LNCaP clone FGC (cell line): ENCODE measurements at regions not wholly inside any gene's neighbourhood (a gene's known extent, or its start where the extent isn't known, plus 50 kb on each side); places are given as distances from the start of the nearest gene placed in this dataset.

Source experiments
- DNase-seq: peaks from one replicate; pipeline ENCODE4 v3.0.0-alpha.2; 2011; ENCODE audit warnings: low read depth
- H3K4me3 ChIP-seq: 2 replicates; pipeline ENCODE4 v1.5.1; 2011; ENCODE audit warnings: mild to moderate bottlenecking, low read depth, low read length, control low read depth
- TF ChIP-seq, protein P1 (sequence below): IDR thresholded peaks from 2 replicates; pipeline ENCODE4 v1.5.1; 2012; ENCODE audit warnings: mild to moderate bottlenecking; ENCODE audit not compliant: control insufficient read depth, insufficient read depth; ENCODE audit errors: extremely low read depth

DNA sequence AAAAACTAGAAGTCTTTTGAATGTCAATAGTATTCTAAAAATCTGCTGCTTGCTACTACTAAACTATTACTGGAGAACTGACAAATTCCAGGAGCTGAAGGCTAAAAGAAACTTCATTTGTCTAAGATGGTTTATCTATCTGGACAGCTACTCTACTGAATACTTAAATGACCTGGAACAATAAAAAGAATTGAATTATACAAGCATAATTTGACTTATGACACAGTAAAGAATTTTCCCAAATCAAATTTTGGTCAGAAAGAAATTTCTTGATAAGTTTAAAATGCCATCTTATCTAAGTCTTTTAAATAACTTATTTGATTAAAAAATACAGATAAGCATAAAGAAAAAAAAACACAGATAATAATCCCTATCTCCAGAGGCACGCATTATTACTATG lies 80.2 kb upstream of the ITGA4 start:
- DNase-seq = no peak
- no peak overlapping the region for H3K4me3 ChIP-seq
- TF ChIP-seq, protein P1, sequence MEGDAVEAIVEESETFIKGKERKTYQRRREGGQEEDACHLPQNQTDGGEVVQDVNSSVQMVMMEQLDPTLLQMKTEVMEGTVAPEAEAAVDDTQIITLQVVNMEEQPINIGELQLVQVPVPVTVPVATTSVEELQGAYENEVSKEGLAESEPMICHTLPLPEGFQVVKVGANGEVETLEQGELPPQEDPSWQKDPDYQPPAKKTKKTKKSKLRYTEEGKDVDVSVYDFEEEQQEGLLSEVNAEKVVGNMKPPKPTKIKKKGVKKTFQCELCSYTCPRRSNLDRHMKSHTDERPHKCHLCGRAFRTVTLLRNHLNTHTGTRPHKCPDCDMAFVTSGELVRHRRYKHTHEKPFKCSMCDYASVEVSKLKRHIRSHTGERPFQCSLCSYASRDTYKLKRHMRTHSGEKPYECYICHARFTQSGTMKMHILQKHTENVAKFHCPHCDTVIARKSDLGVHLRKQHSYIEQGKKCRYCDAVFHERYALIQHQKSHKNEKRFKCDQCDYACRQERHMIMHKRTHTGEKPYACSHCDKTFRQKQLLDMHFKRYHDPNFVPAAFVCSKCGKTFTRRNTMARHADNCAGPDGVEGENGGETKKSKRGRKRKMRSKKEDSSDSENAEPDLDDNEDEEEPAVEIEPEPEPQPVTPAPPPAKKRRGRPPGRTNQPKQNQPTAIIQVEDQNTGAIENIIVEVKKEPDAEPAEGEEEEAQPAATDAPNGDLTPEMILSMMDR = no peak

DNA sequence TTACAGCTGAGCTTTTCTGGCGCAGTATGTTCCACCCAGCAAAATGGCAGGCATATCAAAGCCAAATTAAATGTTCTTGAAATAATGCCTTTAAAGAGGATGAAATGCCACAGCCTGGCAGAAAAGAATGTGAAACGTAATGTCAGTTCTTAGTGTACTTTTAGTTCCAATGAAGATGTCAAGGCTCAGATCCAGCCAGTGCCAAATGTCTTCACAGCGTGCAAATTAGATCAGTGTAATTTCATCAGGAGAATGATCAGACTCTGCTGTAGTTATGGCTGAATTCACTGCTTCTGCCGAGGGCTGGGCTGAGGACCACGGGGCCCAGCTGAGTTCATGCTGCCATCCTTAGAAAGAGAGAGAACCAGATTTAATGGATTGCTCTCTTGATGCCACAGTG lies 78.7 kb upstream of the ITGA4 start:
- TF ChIP-seq, protein P1 = no peak
- no peak for DNase-seq
- H3K4me3 ChIP-seq = no peak overlapping the region

DNA sequence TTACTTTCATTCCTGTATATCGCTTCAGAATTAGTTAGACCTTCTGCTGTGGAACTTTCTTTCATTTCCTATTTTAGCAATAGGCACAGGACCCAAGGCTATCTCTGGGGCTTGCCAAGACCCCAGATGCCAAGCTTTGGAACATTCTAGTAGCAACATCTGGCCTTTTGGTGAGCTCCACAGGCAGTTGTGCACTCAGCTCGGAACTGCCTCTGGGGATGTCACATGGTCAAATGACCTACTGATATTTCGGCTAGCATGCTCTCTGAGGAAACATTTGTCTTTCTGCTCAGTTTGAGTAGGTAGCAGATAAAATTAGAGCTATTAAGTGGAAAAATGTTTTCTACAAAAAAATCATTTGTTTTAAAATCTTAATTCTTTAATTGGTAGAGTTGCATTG lies 76.6 kb upstream of the ITGA4 start:
- TF ChIP-seq, protein P1 = no peak
- DNase-seq = no peak
- H3K4me3 ChIP-seq = no peak overlapping the region

DNA sequence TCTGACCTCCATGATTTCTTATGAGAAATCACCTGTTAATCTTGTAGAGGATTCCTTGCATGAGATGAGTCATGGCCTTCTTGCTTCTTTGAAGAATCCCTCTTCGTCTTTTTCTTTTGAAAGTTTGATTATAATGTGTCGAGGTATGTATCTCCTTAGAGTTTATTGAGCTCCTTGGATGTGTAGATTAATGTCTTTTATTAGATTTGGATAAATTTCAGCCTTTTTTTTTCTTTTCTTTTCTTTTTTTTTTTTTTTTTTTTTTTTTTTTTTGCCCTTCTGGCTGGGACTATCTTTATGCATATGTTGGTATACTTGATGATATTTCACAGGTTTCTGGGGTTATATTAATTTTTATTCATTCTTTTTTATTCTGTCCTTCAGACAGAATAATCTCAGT lies 72.3 kb upstream of the ITGA4 start:
- TF ChIP-seq, protein P1 = no peak
- no peak for DNase-seq
- H3K4me3 ChIP-seq = no peak overlapping the region

DNA sequence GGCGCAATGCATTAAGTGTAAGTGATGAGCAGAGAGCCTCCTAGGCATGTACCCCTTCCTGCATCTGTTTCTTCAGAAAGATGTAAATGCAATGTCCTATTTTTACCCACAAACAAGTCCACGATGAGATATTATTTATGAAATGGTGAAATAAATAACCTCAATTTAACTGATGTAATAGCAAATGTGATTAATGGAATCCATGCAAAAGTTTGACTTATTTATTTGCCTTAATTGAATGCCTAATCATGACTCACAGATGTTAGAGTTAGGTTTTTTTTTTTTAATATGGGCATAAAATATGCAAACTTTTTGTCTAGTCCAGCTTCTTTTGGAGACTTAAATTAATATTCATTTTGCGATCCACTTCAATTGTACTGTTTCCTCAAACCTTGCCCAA lies 67.7 kb upstream of the ITGA4 start:
- DNase-seq = no peak
- no peak overlapping the region for H3K4me3 ChIP-seq
- TF ChIP-seq, protein P1 = no peak

DNA sequence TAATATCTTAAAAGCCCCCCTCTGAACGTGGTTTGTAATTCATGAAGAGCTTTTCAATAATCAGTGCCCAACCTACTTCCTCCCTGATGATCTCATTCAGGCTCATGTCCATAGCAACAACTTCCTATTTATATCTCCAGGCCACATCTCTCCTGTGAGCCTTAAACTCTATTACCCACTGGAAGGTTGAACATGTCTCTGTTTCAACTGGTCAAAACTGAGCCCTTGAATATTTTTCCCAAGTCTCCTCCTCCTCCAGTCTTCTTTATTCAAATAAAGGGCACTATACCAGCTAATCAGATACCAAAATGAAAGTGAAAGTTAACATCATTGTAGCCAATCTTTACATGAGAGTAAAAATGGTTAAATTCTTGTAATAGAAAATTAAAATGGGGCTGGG lies 63.7 kb upstream of the ITGA4 start:
- TF ChIP-seq, protein P1 = no peak
- no peak overlapping the region for H3K4me3 ChIP-seq
- DNase-seq = peak; percentile 1

DNA sequence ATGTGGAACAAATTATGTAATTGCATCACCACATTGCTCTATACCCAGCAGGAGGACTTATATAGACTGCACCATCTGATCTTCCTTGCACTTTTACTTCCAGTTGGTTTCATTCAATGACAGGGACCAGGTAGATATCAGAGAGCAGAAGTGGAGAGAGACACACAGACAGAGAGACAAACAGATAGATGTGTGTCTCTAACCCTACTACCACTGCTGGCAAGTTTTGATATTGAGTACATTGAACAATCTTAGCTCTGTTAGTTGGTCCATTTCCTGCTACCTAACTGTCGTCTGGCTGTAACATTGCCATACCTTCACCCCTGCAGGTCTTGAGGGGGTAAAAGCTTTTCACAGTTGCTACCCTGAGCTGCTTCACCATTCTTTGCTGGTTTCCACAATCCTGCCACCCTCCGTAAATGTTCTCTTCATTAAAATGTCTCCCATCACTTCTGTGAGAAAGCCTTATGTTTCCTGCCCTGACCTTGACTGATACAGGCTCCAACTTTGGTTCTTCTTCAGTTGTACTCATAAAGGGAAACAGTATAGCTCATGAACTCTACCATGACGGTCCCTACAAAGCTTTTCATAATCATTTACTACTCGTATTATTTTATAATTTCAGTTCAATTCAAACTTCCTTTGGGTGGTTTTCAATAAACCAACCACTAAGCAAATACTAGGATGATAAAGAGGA lies 62.3 kb upstream of the ITGA4 start:
- TF ChIP-seq, protein P1 = no peak
- no peak overlapping the region for H3K4me3 ChIP-seq
- DNase-seq = no peak
